Vagina (tissue), 2 donors: ENCODE measurements at regions not wholly inside any gene's neighbourhood (a gene's known extent, or its start where the extent isn't known, plus 50 kb on each side); places are given as distances from the start of the nearest gene placed in this dataset.

ENCODE experiments used
- CTCF ChIP-seq, 3 experiments: fragments of 450-650 bp in 2 of 3; fragments of 200-600 bp in 1 of 3; sonication (generic) in 1 of 3; IDR thresholded peaks; one replicate each; pipeline ENCODE4 v1.5.1; 2017 to 2019; ENCODE audit warnings: antibody characterized with exemption in 3 of 3, mild to moderate bottlenecking in 2 of 3, moderate library complexity in 2 of 3
- POLR2A ChIP-seq, 2 donors: fragments of 450-650 bp; IDR thresholded peaks; one replicate each; pipeline ENCODE4 v1.6.1; 2017; ENCODE audit warnings: antibody characterized with exemption in 2 of 2, mild to moderate bottlenecking in 2 of 2, moderate library complexity in 2 of 2

GRCh38 chr22:48618326-48618725, 1209.3 kb downstream of the BRD1 start:
- TF ChIP-seq CTCF (IDR thresholded peaks at IDR 0.05), result no peak
- no peak for TF ChIP-seq POLR2A (IDR thresholded peaks at IDR 0.05)
